Fibroblast of lung (primary cell): ENCODE measurements at regions not wholly inside any gene's neighbourhood (a gene's known extent, or its start where the extent isn't known, plus 50 kb on each side); places are given as distances from the start of the nearest gene placed in this dataset.

Experiments used
- DNase-seq, 2 donors: peaks; one replicate each; pipeline versions ENCODE4 v3.0.0 to v3.0.0-alpha.2; 2010; ENCODE audit warnings: low read depth in 2 of 2
- H2AFZ ChIP-seq: 2 replicates; pipeline ENCODE4 v1.5.1; 2012; ENCODE audit warnings: low read length, control low read depth, inconsistent platforms
- H3K27ac ChIP-seq: 2 replicates; pipeline ENCODE4 v1.5.1; 2011; ENCODE audit warnings: low read length, control low read depth; ENCODE audit not compliant: insufficient read depth
- H3K27me3 ChIP-seq: 2 replicates; pipeline ENCODE4 v1.5.1; 2011; ENCODE audit warnings: mild to moderate bottlenecking, low read length; ENCODE audit not compliant: control insufficient read depth, insufficient read depth
- H3K36me3 ChIP-seq: 2 replicates; pipeline ENCODE4 v1.5.1; 2011; ENCODE audit warnings: low read length; ENCODE audit not compliant: control insufficient read depth, insufficient read depth
- H3K4me1 ChIP-seq: 2 replicates; pipeline ENCODE4 v1.5.1; 2011; ENCODE audit warnings: low read length; ENCODE audit not compliant: control insufficient read depth, insufficient read depth; ENCODE audit errors: extremely low read depth
- H3K4me2 ChIP-seq: 2 replicates; pipeline ENCODE4 v1.5.1; 2011; ENCODE audit warnings: low read length, control low read depth; ENCODE audit not compliant: insufficient read depth; ENCODE audit errors: extremely low read depth
- H3K4me3 ChIP-seq, 4 experiments: fragments of 200-600 bp in 1 of 4; sonication (generic) in 1 of 4; replicated peaks in 1 of 4; 2 replicates each; pipeline ENCODE4 v1.5.1; 2011 to 2016; ENCODE audit warnings: low read length in 4 of 4, low read depth in 3 of 4, mild to moderate bottlenecking in 3 of 4, control low read depth in 2 of 4, inconsistent platforms in 1 of 4, mixed read lengths in 1 of 4; ENCODE audit not compliant: insufficient read depth in 1 of 4; ENCODE audit errors: control extremely low read depth in 1 of 4
- H3K79me2 ChIP-seq: 2 replicates; pipeline ENCODE4 v1.5.1; 2012; ENCODE audit warnings: mild to moderate bottlenecking, low read length, inconsistent platforms; ENCODE audit not compliant: control insufficient read depth, insufficient read depth
- H3K9ac ChIP-seq: 2 replicates; pipeline ENCODE4 v1.5.1; 2011; ENCODE audit warnings: mild to moderate bottlenecking, low read length, control low read depth; ENCODE audit not compliant: insufficient read depth
- H3K9me3 ChIP-seq: 2 replicates; pipeline ENCODE4 v1.5.1; 2012; ENCODE audit warnings: low read depth, low read length; ENCODE audit not compliant: control insufficient read depth, insufficient read depth
- H4K20me1 ChIP-seq: 2 replicates; pipeline ENCODE4 v1.5.1; 2011; ENCODE audit warnings: low read length; ENCODE audit not compliant: control insufficient read depth, insufficient read depth; ENCODE audit errors: extremely low read depth
- EZH2 ChIP-seq: IDR thresholded peaks from 2 replicates; pipeline ENCODE4 v1.5.1; 2012; ENCODE audit warnings: low read length, control low read depth, mild to moderate bottlenecking; ENCODE audit errors: missing control alignments
- TF ChIP-seq, protein P1 (sequence below), 2 donors: IDR thresholded peaks in 1 of 2; conservative IDR thresholded peaks in 1 of 2; 1 replicate in 1 of 2; 2 replicates in 1 of 2; pipeline ENCODE4 v1.5.1; 2011 to 2012; ENCODE audit warnings: low read length in 2 of 2, control low read depth in 1 of 2, inconsistent platforms in 1 of 2, low read depth in 1 of 2, mild to moderate bottlenecking in 1 of 2

GRCh38 chr6:113551168-113551567 is 306.0 kb upstream of the MARCKS start:
- TF ChIP-seq, protein P1, sequence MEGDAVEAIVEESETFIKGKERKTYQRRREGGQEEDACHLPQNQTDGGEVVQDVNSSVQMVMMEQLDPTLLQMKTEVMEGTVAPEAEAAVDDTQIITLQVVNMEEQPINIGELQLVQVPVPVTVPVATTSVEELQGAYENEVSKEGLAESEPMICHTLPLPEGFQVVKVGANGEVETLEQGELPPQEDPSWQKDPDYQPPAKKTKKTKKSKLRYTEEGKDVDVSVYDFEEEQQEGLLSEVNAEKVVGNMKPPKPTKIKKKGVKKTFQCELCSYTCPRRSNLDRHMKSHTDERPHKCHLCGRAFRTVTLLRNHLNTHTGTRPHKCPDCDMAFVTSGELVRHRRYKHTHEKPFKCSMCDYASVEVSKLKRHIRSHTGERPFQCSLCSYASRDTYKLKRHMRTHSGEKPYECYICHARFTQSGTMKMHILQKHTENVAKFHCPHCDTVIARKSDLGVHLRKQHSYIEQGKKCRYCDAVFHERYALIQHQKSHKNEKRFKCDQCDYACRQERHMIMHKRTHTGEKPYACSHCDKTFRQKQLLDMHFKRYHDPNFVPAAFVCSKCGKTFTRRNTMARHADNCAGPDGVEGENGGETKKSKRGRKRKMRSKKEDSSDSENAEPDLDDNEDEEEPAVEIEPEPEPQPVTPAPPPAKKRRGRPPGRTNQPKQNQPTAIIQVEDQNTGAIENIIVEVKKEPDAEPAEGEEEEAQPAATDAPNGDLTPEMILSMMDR (conservative IDR thresholded peaks at IDR 0.05 in 1 of 2, IDR thresholded peaks at IDR 0.05 in 1 of 2; ENCODE audit: low read depth in 1 of 2, low read length in 2 of 2) = no peak
- no peak for TF ChIP-seq EZH2
- no peak overlapping the region for H3K9ac ChIP-seq
- H3K79me2 ChIP-seq = no peaks in the 10 kb centered on the region
- H4K20me1 ChIP-seq = no peaks in the 10 kb centered on the region
- no peaks in the 10 kb centered on the region for H3K36me3 ChIP-seq
- no peak for DNase-seq
- no peaks in the 10 kb centered on the region for H3K4me1 ChIP-seq
- no peaks in the 10 kb centered on the region for H3K27me3 ChIP-seq
- no peak overlapping the region for H3K27ac ChIP-seq
- no peaks in the 10 kb centered on the region for H3K9me3 ChIP-seq
- H2AFZ ChIP-seq = no peak overlapping the region
- H3K4me2 ChIP-seq = no peak overlapping the region
- H3K4me3 ChIP-seq = no peak overlapping the region

DNA sequence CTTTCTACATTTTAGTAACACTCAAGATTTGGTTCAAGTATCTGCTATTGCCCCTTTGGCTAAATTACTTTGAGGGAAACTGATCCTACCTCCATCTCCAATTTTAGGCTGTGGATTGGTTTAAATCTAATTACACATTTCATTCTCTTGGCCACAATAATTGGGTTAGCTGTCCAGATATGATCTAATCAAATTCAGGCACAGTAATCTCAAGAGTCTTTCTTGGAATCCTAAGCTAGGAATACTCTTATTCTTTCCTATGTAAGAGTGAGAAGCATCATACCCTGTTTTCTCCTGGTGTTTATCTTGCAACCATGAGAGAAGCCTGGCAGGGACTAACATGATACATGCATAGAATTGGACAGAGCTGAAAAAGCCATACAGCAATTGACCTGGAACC is 300.4 kb upstream of the MARCKS start:
- Histone ChIP-seq H3K27ac (no peak overlapping the region), H3K4me1 (peaks cover 6% of the 10 kb centered on the region), H3K9ac (no peak overlapping the region), H3K4me3 (no peak overlapping the region), H4K20me1 (no peaks in the 10 kb centered on the region), H3K36me3 (no peaks in the 10 kb centered on the region), H3K4me2 (no peak overlapping the region), H2AFZ (no peak overlapping the region), H3K79me2 (no peaks in the 10 kb centered on the region), H3K27me3 (no peaks in the 10 kb centered on the region), H3K9me3 (no peaks in the 10 kb centered on the region)
- DNase-seq = no peak
- TF ChIP-seq EZH2 = no peak
- TF ChIP-seq, protein P1 (conservative IDR thresholded peaks at IDR 0.05 in 1 of 2, IDR thresholded peaks at IDR 0.05 in 1 of 2; ENCODE audit: low read depth in 1 of 2, low read length in 2 of 2) = no peak

DNA sequence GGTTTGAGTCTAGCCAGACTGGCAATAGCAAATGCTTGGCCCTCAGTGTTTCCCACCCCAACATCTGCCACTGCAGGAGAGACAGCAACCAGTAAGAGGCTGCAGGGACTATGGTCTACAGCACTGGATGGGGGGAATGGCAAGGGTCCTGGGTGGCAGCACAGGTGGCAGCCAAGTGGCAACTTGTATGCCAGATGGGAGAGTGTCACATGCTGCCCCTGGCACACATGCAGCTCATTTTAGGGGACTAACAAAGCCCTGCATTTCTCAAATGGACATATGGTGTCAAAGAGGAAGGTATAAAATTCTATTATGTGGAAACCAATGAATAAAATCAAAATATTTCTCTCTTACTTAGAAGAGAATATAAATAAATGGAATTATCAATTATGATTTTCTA is 298.7 kb upstream of the MARCKS start:
- H3K4me2 ChIP-seq = no peak overlapping the region
- H4K20me1 ChIP-seq = no peaks in the 10 kb centered on the region
- no peaks in the 10 kb centered on the region for H3K79me2 ChIP-seq
- DNase-seq = no peak
- H3K36me3 ChIP-seq = no peaks in the 10 kb centered on the region
- no peaks in the 10 kb centered on the region for H3K9me3 ChIP-seq
- H3K27me3 ChIP-seq = no peaks in the 10 kb centered on the region
- H3K27ac ChIP-seq = no peak overlapping the region
- no peak overlapping the region for H2AFZ ChIP-seq
- H3K4me1 ChIP-seq = peaks cover 6% of the 10 kb centered on the region
- H3K4me3 ChIP-seq = no peak overlapping the region
- TF ChIP-seq EZH2 = no peak
- TF ChIP-seq, protein P1 (conservative IDR thresholded peaks at IDR 0.05 in 1 of 2, IDR thresholded peaks at IDR 0.05 in 1 of 2; ENCODE audit: low read depth in 1 of 2, low read length in 2 of 2) = no peak
- H3K9ac ChIP-seq = no peak overlapping the region
